Right atrium auricular region (tissue), 2 donors: ENCODE measurements at regions not wholly inside any gene's neighbourhood (a gene's known extent, or its start where the extent isn't known, plus 50 kb on each side); places are given as distances from the start of the nearest gene placed in this dataset.
A peak's percentile ranks its signal among the peaks of the same experiment; 100 is the strongest.

Experiments
- DNase-seq: peaks from one replicate; pipeline ENCODE4 v3.0.0-alpha.2; 2019; ENCODE audit warnings: low spot score
- H3K27ac ChIP-seq, 2 donors: fragments of 200-600 bp; sonication (generic); 1 replicate in 1 of 2; 2 replicates in 1 of 2; pipeline ENCODE4 v1.5.1; 2016 to 2019
- H3K27me3 ChIP-seq, 2 donors: fragments of 200-600 bp; sonication (generic); one replicate each; pipeline versions ENCODE4 v1.5.1 to v1.6.0; 2017 to 2019
- H3K36me3 ChIP-seq: fragments of 200-600 bp; sonication (generic); one replicate; pipeline ENCODE4 v1.5.1; 2016
- H3K4me1 ChIP-seq, 2 donors: fragments of 200-600 bp; sonication (generic); one replicate each; pipeline versions ENCODE4 v1.5.1 to v1.6.0; 2017 to 2019
- H3K4me3 ChIP-seq, 2 donors: fragments of 200-600 bp; sonication (generic); 1 replicate in 1 of 2; 2 replicates in 1 of 2; pipeline ENCODE4 v1.5.1; 2017 to 2019; ENCODE audit warnings: mild to moderate bottlenecking in 1 of 2, moderate library complexity in 1 of 2
- H3K9me3 ChIP-seq, 2 donors: fragments of 200-600 bp; sonication (generic); one replicate each; pipeline ENCODE4 v1.5.1; 2019
- TF ChIP-seq, protein P1 (sequence below), 2 donors: fragments of 200-600 bp; sonication (generic); IDR thresholded peaks; one replicate each; pipeline ENCODE4 v1.5.1; 2019; ENCODE audit warnings: antibody characterized with exemption in 2 of 2

DNA sequence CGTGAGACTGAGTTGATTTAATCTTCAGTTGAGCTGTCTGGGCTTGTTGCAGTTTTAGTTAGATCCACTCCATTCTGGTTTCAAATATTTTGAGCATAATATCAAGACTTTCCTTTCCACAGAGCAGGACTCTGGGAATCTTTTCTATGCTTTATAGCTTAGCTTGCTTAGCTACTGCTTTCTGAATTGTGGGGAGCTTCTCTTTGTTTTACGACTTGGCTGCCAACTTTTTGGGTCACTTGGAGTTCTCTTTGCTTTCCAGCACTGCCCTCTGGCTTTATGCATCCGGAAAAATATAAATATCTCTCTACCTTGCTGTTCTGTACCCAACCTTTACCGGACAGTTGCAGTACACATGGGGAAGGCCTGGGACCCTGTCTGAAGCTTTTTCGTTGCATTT lies 292.1 kb downstream of the STIM2 start:
- Histone ChIP-seq H3K27ac (no peak overlapping the region), H3K36me3 (no peaks in the 10 kb centered on the region)
- TF ChIP-seq, protein P1, sequence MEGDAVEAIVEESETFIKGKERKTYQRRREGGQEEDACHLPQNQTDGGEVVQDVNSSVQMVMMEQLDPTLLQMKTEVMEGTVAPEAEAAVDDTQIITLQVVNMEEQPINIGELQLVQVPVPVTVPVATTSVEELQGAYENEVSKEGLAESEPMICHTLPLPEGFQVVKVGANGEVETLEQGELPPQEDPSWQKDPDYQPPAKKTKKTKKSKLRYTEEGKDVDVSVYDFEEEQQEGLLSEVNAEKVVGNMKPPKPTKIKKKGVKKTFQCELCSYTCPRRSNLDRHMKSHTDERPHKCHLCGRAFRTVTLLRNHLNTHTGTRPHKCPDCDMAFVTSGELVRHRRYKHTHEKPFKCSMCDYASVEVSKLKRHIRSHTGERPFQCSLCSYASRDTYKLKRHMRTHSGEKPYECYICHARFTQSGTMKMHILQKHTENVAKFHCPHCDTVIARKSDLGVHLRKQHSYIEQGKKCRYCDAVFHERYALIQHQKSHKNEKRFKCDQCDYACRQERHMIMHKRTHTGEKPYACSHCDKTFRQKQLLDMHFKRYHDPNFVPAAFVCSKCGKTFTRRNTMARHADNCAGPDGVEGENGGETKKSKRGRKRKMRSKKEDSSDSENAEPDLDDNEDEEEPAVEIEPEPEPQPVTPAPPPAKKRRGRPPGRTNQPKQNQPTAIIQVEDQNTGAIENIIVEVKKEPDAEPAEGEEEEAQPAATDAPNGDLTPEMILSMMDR (IDR thresholded peaks at IDR 0.05) = no peak

DNA sequence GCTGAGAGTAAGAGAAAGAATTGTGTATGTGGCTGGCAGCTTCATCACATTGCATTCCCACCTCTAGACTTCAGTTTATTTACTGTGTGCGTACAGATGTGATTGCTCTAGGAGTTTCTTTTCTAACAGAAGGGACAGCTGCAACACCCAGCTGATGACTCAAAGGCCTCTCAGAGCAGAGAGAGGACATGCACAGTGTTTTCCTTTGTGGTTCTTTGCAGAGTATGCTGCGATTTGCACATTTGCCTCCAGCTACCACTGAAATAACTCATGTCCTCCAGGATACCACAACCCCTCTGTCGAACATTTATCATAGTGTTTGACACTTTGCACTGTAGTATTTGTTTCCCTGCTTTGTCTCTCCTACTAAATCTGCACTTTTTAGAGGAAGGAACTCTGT lies 294.1 kb downstream of the STIM2 start:
- no peak overlapping the region for H3K4me3 ChIP-seq
- no peaks in the 10 kb centered on the region for H3K36me3 ChIP-seq
- no peaks in the 10 kb centered on the region for H3K27me3 ChIP-seq
- no peak for DNase-seq
- no peak overlapping the region for H3K27ac ChIP-seq
- H3K4me1 ChIP-seq = no peaks in the 10 kb centered on the region
- no peaks in the 10 kb centered on the region for H3K9me3 ChIP-seq
- TF ChIP-seq, protein P1 (IDR thresholded peaks at IDR 0.05) = no peak

More for the DNA sequence above, 292.1 kb downstream of the STIM2 start:
- Histone ChIP-seq H3K4me3 (no peak overlapping the region), H3K4me1 (no peaks in the 10 kb centered on the region), H3K9me3 (no peaks in the 10 kb centered on the region), H3K27me3 (no peaks in the 10 kb centered on the region)
- no peak for DNase-seq

DNA sequence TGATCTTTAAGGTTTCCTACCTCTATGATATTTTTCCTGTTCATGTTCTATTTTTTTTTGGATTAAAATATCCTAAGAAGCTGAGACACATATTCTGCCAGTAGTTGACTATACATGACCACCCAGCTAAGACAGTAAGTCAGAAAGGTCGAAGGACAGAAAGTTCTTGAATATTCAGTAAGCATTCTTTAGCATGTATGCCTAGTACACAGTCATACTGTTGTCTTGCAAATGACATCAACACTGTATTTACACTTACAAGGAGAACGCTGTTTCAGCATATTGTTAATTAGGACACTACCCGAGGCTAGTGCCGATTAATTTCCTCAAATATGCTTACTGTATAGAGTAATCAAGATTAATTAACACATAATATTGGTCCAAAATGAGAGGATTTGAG lies 300.6 kb downstream of the STIM2 start:
- no peak overlapping the region for H3K27ac ChIP-seq

DNA sequence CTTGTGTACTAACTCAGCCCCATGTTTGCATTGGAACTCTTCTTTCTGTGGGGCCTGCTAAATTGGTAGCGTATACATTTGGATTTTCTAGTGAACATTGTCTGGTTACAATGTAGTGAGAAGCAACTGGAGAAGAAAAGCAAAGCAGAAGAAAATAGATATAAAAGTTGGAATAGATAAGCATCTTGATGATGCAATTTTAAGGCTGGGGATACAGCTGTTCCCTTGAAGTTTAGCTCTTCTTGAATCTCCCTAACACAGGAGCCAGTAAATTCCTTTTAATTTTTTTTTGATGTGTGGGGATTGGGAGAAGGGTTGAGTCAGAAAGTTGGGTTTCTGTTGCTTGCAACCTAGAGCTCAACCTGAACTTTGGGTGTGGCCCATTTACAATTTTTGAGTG lies 308.1 kb downstream of the STIM2 start:
- DNase-seq = no peak
- Histone ChIP-seq H3K4me3 (no peak overlapping the region), H3K36me3 (no peaks in the 10 kb centered on the region), H3K27ac (no peak overlapping the region), H3K4me1 (no peaks in the 10 kb centered on the region), H3K27me3 (no peaks in the 10 kb centered on the region), H3K9me3 (no peaks in the 10 kb centered on the region)
- TF ChIP-seq, protein P1 (IDR thresholded peaks at IDR 0.05) = no peak

More for the DNA sequence above, 300.6 kb downstream of the STIM2 start:
- no peak for DNase-seq
- Histone ChIP-seq H3K9me3 (no peaks in the 10 kb centered on the region), H3K4me3 (no peak overlapping the region), H3K36me3 (no peaks in the 10 kb centered on the region), H3K4me1 (no peaks in the 10 kb centered on the region), H3K27me3 (no peaks in the 10 kb centered on the region)
- TF ChIP-seq, protein P1 (IDR thresholded peaks at IDR 0.05) = no peak

DNA sequence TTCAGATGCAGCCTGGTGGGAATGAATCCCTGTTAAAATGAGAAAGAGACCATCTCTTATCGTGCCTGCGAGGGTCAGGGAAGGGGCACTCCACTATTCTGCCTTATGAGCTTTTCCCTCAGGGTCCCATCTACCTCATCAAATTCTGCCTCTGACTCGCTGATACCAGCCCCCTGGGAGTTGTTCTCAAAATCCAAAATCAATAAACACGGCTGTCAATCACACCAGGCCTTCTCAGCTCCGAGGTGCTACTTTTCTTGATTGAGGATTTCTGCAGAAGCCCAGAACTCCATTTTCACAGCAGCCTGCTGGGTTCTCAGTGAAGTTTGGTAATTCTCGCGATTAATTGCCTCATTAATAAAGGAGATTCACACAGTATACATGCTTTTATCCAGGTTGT lies 312.6 kb downstream of the STIM2 start:
- no peak overlapping the region for H3K4me3 ChIP-seq
- H3K4me1 ChIP-seq = no peaks in the 10 kb centered on the region
- no peaks in the 10 kb centered on the region for H3K27me3 ChIP-seq
- H3K27ac ChIP-seq = no peak overlapping the region
- TF ChIP-seq, protein P1 (IDR thresholded peaks at IDR 0.05) = no peak
- no peaks in the 10 kb centered on the region for H3K9me3 ChIP-seq
- H3K36me3 ChIP-seq = no peaks in the 10 kb centered on the region
- no peak for DNase-seq

DNA sequence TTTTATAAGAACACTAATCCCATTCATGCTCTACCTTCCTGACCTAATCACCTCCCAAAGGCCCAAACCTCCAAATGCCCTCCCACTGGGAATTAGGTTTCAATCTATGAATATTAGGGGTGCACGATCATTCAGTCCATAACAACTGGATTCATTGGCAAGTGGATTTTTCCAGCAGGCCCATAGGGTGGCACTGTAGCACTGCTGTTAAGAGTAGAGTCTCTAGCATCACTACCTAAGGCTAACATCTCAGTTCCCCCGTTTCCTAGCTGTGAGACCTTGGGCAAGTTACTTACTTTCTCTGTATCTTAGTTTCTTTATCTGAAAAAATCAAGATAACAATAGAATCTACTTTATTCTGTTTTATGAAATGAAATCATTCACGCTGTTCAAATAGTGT lies 315.8 kb downstream of the STIM2 start:
- no peaks in the 10 kb centered on the region for H3K4me1 ChIP-seq
- DNase-seq = no peak
- no peak overlapping the region for H3K4me3 ChIP-seq
- no peak overlapping the region for H3K27ac ChIP-seq
- H3K36me3 ChIP-seq = no peaks in the 10 kb centered on the region
- H3K27me3 ChIP-seq = no peaks in the 10 kb centered on the region
- TF ChIP-seq, protein P1 (IDR thresholded peaks at IDR 0.05) = peak in 1 of 2 donors; percentile 48
- no peaks in the 10 kb centered on the region for H3K9me3 ChIP-seq
